ENCODE measurements at regions not wholly inside any gene's neighbourhood (a gene's known extent, or its start where the extent isn't known, plus 50 kb on each side); places are given as distances from the start of the nearest gene placed in this dataset.

DNA sequence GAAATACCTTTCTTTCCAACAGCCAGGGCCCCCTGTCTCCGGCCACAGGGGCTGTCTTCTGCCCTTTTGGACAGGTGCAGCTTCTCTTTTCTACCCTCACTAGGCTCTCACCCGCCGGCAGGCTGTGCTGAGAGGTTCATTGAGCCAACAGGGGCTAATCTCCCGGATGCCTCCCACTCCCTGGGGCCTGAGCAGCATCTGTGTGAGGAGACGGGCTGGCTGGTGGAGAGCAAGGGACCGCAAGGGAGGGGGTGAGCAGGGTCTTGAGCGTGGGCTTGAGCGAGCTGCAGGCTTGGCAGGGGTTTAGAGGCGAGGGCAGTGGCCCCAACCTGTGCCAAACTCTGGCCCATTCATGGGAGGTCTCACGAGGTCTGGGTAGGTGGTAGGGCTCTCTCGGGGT lies 56.5 kb upstream of the CST7 start:
- no peak for TF ChIP-seq EZH2 (IDR thresholded peaks at IDR 0.05; ENCODE audit: borderline replicate concordance, low read length)
- TF ChIP-seq, protein P1, sequence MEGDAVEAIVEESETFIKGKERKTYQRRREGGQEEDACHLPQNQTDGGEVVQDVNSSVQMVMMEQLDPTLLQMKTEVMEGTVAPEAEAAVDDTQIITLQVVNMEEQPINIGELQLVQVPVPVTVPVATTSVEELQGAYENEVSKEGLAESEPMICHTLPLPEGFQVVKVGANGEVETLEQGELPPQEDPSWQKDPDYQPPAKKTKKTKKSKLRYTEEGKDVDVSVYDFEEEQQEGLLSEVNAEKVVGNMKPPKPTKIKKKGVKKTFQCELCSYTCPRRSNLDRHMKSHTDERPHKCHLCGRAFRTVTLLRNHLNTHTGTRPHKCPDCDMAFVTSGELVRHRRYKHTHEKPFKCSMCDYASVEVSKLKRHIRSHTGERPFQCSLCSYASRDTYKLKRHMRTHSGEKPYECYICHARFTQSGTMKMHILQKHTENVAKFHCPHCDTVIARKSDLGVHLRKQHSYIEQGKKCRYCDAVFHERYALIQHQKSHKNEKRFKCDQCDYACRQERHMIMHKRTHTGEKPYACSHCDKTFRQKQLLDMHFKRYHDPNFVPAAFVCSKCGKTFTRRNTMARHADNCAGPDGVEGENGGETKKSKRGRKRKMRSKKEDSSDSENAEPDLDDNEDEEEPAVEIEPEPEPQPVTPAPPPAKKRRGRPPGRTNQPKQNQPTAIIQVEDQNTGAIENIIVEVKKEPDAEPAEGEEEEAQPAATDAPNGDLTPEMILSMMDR (conservative IDR thresholded peaks at IDR 0.05 in 1 of 2, IDR thresholded peaks at IDR 0.05 in 1 of 2; ENCODE audit: extremely low read depth in 1 of 2, insufficient read depth in 1 of 2, low read depth in 1 of 2, low read length in 2 of 2) = no peak
